Tibial nerve (tissue), 4 donors: ENCODE measurements at regions not wholly inside any gene's neighbourhood (a gene's known extent, or its start where the extent isn't known, plus 50 kb on each side); places are given as distances from the start of the nearest gene placed in this dataset.

Source experiments
- DNase-seq, 2 donors: peaks; one replicate each; pipeline ENCODE4 v3.0.0-alpha.2; 2019; ENCODE audit warnings: low spot score in 2 of 2
- H3K27ac ChIP-seq, 4 donors: fragments of 200-600 bp; sonication (generic) in 3 of 4; one replicate each; pipeline ENCODE4 v1.5.1; 2017 to 2019; ENCODE audit warnings: mild to moderate bottlenecking in 1 of 4
- H3K27me3 ChIP-seq, 2 donors: fragments of 200-600 bp; sonication (generic) in 1 of 2; one replicate each; pipeline versions ENCODE4 v1.5.1 to v1.6.0; 2017 to 2019
- H3K36me3 ChIP-seq, 3 donors: fragments of 200-600 bp; sonication (generic); one replicate each; pipeline ENCODE4 v1.5.1; 2018 to 2019
- H3K4me1 ChIP-seq, 4 donors: fragments of 200-600 bp; sonication (generic) in 3 of 4; one replicate each; pipeline ENCODE4 v1.5.1; 2017 to 2019
- H3K4me3 ChIP-seq, 4 donors: fragments of 200-600 bp; sonication (generic) in 3 of 4; one replicate each; pipeline ENCODE4 v1.5.1; 2017 to 2019; ENCODE audit warnings: mild to moderate bottlenecking in 1 of 4, moderate library complexity in 1 of 4
- H3K9me3 ChIP-seq, 4 donors: fragments of 200-600 bp; sonication (generic) in 3 of 4; one replicate each; pipeline ENCODE4 v1.5.1; 2017 to 2019
- CTCF ChIP-seq, 5 experiments: fragments of 200-600 bp in 3 of 5; fragments of 450-650 bp in 2 of 5; sonication (generic) in 3 of 5; IDR thresholded peaks; one replicate each; pipeline ENCODE4 v1.5.1; 2016 to 2019; ENCODE audit warnings: antibody characterized with exemption in 5 of 5, mild to moderate bottlenecking in 3 of 5, moderate library complexity in 2 of 5
- EP300 ChIP-seq, 2 donors: sonication (generic); formaldehyde crosslinking; IDR thresholded peaks; one replicate each; pipeline ENCODE4 v1.6.1; 2017; ENCODE audit warnings: antibody characterized with exemption in 2 of 2, mild to moderate bottlenecking in 1 of 2
- POLR2A ChIP-seq, 2 donors: fragments of 450-650 bp; IDR thresholded peaks; one replicate each; pipeline ENCODE4 v1.6.1; 2017; ENCODE audit warnings: antibody characterized with exemption in 2 of 2, mild to moderate bottlenecking in 2 of 2, moderate library complexity in 2 of 2
- WGBS, 2 donors: methylation state at CpG; one replicate each; pipeline ENCODE4 v1.1.5; 2018; 5-methylcytosine and 5-hydroxymethylcytosine counted together

GRCh38 chr4:1465173-1466033 is 59.2 kb upstream of the NKX1-1 start:
- Histone ChIP-seq H3K9me3 (no peaks in the 10 kb centered on the region), H3K4me3 (no peak overlapping the region), H3K27me3 (peaks cover 0 to 45% of the 10 kb centered on the region in 2 donors), H3K36me3 (no peaks in the 10 kb centered on the region), H3K4me1 (no peaks in the 10 kb centered on the region), H3K27ac (no peak overlapping the region)
- WGBS, 2 donors = 68 to 76% methylated on average over 23 to 24 of the region's 24 CpGs
- TF ChIP-seq POLR2A (IDR thresholded peaks at IDR 0.05) = no peak
- no peak for TF ChIP-seq EP300 (IDR thresholded peaks at IDR 0.05)
- no peak for TF ChIP-seq CTCF (IDR thresholded peaks at IDR 0.05)
- no peak for DNase-seq

GRCh38 chr4:1464581-1465171 is 58.4 kb upstream of the NKX1-1 start:
- 76 to 77% methylated on average over 8 to 13 of the region's 15 CpGs for WGBS, 2 donors
- H3K27me3 ChIP-seq = peaks cover 0 to 49% of the 10 kb centered on the region in 2 donors
- H3K4me3 ChIP-seq = no peak overlapping the region
- H3K36me3 ChIP-seq = no peaks in the 10 kb centered on the region
- no peak for DNase-seq
- TF ChIP-seq EP300 (IDR thresholded peaks at IDR 0.05) = no peak
- TF ChIP-seq CTCF (IDR thresholded peaks at IDR 0.05) = no peak
- H3K27ac ChIP-seq = no peak overlapping the region
- H3K4me1 ChIP-seq = no peaks in the 10 kb centered on the region
- no peaks in the 10 kb centered on the region for H3K9me3 ChIP-seq

GRCh38 chr4:1463927-1464540 is 57.8 kb upstream of the NKX1-1 start:
- DNase-seq = no peak

GRCh38 chr4:1463088-1463926 is 57.1 kb upstream of the NKX1-1 start:
- no peak overlapping the region for H3K27ac ChIP-seq
- 10 to 47% methylated on average over 17 of the region's 30 CpGs for WGBS, 2 donors
- H3K4me1 ChIP-seq = no peaks in the 10 kb centered on the region
- no peaks in the 10 kb centered on the region for H3K36me3 ChIP-seq
- H3K4me3 ChIP-seq = no peak overlapping the region
- peaks cover 0 to 61% of the 10 kb centered on the region in 2 donors for H3K27me3 ChIP-seq
- no peak for TF ChIP-seq EP300 (IDR thresholded peaks at IDR 0.05)
- TF ChIP-seq CTCF (IDR thresholded peaks at IDR 0.05) = no peak
- no peak for TF ChIP-seq POLR2A (IDR thresholded peaks at IDR 0.05)
- peaks cover 0 to 3% (median 0%) of the 10 kb centered on the region in 4 donors for H3K9me3 ChIP-seq
- no peak for DNase-seq

More at GRCh38 chr4:1463927-1464540, 57.8 kb upstream of the NKX1-1 start:
- H3K9me3 ChIP-seq = no peaks in the 10 kb centered on the region
- peaks cover 0 to 56% of the 10 kb centered on the region in 2 donors for H3K27me3 ChIP-seq
- H3K27ac ChIP-seq = no peak overlapping the region
- TF ChIP-seq POLR2A (IDR thresholded peaks at IDR 0.05) = no peak
- no peak for TF ChIP-seq EP300 (IDR thresholded peaks at IDR 0.05)
- TF ChIP-seq CTCF (IDR thresholded peaks at IDR 0.05) = no peak
- H3K4me3 ChIP-seq = no peak overlapping the region
- 78 to 80% methylated on average over 20 to 22 of the region's 22 CpGs for WGBS, 2 donors
- H3K4me1 ChIP-seq = no peaks in the 10 kb centered on the region
- H3K36me3 ChIP-seq = no peaks in the 10 kb centered on the region
